Ammon's horn (tissue), 1 donor: ENCODE measurements at regions not wholly inside any gene's neighbourhood (a gene's known extent, or its start where the extent isn't known, plus 50 kb on each side); places are given as distances from the start of the nearest gene placed in this dataset.

Experiments used
- DNase-seq: peaks from one replicate; pipeline ENCODE4 v3.0.0-alpha.2; 2016; ENCODE audit warnings: low spot score

- DNase-seq = no peak
Measured at GRCh38 chr7:18153183-18153748, 125.6 kb upstream of the PRPS1L1 start.

GRCh38 chr7:18154726-18155125 lies 127.1 kb upstream of the PRPS1L1 start:
- no peak for DNase-seq

DNA sequence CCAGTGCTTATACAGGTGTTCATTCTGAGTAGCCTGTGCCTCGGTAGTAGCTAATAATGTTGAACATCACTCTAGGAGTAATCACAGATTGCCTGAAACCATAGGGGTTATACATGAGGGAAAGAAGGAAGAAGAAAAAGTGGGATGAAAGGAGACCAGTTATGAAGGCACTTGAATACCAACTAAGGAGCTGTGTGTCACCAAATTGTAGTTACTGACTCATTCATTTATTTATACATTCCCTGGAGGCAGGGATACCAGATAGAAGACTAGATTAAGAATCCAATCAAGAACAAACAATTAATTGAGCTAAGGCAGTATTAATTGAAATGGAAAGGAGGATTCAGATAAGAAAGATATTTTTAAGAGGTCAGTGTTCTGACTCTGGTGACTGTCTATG lies 129.6 kb upstream of the PRPS1L1 start:
- no peak for DNase-seq

- DNase-seq = no peak
Measured at GRCh38 chr7:18162657-18163056, 135.0 kb upstream of the PRPS1L1 start.

DNA sequence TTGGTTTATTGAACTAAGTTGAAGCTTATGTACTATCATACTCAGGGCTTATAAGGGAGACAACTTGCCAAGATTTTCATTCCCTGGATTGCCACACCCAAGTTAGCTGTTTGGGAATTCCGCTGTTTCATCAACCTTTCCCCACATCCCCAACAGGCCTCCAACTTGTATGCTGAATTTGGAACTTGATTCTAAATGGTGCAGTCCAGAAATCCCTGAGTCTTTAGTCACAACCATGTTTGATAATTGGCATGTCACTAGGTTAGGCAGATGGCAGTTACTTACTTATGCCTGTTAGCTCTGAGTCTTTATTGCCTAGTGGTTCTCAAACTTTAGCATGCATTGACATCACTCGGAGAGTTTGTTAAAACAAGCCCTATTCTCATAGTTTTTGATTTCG lies 135.4 kb upstream of the PRPS1L1 start:
- no peak for DNase-seq

DNA sequence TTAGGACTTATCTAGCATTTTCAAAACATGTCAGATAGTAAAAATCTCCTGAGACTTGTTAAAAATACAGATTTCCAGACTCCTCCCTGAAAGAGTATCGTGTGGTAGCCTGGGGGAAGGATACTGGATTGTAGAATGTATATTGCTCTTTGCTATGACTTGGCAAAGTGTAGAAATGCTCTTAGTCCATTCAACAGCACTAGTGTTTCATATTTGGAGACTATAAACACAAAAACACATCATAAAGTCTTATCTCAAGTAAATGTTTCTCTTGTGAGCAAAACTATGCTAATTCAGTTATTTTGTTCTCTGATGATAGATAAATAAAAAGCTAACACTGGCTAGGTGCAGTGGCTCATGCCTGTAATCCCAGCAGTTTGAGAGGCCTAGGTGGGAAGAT lies 137.5 kb upstream of the PRPS1L1 start:
- no peak for DNase-seq

- no peak for DNase-seq
Measured at GRCh38 chr7:18166002-18166401, 138.4 kb upstream of the PRPS1L1 start.

GRCh38 chr7:18167815-18168214 lies 140.2 kb upstream of the PRPS1L1 start:
- no peak for DNase-seq

DNA sequence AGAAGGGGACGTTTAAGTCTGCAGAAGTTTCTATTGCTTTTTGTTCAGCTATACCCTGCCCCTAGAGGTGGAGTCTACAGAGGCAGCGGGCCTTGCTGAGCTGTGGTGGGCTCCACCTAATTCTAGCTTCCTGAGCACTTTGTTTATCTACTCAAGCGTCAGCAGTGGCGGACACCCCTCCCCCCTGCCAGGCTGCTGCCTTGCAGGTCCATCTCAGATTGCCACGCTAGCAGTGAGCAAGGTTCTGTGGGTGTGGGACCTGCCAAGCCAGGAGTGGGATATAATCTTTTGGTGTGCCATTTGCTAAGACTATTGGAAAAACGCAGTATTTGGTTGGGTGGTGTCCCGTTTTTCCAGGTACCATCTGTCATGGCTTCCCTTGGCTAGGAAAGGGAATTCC lies 147.3 kb upstream of the PRPS1L1 start:
- no peak for DNase-seq

DNA sequence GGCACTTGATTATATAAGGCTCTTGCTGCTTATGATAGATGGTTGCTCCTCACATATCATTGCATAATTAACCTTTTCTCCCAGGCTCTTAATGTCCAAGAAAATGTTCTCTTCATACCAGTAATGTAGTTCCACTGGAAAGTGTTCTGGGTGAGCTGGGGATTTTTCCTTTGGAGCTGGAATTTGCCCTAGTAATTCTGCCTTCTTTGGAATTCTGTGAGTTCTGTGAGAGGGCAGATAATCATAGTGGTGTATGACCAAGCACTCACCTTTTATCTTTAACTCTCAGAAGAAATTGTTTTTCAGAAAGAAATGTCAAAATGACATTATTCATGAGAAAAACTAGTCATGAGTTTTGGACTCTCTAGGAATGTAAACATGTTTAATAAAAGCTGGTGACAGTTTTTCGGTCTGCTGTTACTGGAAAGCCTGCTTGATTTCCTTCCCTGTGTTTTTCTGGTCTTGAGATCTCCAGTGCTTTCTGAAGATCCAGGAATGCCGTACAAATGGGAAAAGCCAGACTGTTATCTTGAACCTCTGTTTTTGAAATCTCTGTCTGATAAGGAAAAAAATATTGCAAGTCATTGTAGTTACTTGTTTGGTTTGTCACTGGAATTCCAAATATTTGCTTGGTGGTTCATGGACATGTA lies 148.3 kb upstream of the PRPS1L1 start:
- DNase-seq = no peak

- no peak for DNase-seq
Measured at GRCh38 chr7:18177129-18177814, 149.6 kb upstream of the PRPS1L1 start.

- peak; percentile 42 for DNase-seq
Measured at GRCh38 chr7:18177815-18178660, 150.4 kb upstream of the PRPS1L1 start.

- DNase-seq = no peak
Measured at GRCh38 chr7:18179093-18179492, 151.4 kb upstream of the PRPS1L1 start.

DNA sequence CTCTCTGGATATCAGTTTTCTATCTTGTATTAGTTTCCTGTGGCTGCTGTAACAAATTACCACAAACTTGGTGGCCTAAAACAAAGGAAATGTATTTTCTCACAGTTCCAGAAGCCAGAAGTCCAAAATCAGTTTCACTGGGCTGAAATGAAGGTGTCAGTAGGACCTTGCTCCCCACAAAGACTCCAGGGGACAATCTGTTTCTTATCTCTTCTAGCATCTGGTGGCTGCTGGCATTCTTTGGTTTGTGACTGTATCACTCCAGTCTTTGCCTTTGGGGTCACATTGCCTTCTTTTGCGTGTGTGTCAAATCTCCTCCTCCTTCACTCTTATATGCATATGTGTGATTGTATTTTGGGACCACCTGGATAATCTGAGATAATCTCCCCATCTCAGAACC lies 153.0 kb upstream of the PRPS1L1 start:
- no peak for DNase-seq

- no peak for DNase-seq
Measured at GRCh38 chr7:18189500-18190126, 162.0 kb upstream of the PRPS1L1 start.

DNA sequence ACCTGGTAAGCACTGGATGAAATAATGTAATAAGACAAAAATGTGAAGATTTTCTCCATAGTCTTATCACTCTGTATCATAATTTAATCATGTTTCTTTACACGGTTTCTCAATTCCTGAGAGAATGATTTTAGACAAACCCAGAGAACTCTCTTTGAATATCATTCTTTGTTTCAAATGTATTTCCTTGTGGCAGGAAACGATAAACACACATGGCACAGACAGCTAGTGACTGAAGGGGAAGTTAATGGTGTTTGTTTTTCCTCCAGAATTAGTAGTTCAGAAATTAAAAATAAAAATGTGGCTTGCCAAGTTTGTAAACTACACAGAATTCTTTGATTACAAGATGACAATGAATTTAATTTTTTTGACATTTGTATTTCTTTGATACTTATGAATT lies 163.7 kb upstream of the PRPS1L1 start:
- no peak for DNase-seq

- DNase-seq = no peak
Measured at GRCh38 chr7:18191862-18192625, 164.4 kb upstream of the PRPS1L1 start.

GRCh38 chr7:18194616-18195015 lies 167.0 kb upstream of the PRPS1L1 start:
- DNase-seq = no peak

GRCh38 chr7:18196638-18197037 lies 169.0 kb upstream of the PRPS1L1 start:
- DNase-seq = no peak

DNA sequence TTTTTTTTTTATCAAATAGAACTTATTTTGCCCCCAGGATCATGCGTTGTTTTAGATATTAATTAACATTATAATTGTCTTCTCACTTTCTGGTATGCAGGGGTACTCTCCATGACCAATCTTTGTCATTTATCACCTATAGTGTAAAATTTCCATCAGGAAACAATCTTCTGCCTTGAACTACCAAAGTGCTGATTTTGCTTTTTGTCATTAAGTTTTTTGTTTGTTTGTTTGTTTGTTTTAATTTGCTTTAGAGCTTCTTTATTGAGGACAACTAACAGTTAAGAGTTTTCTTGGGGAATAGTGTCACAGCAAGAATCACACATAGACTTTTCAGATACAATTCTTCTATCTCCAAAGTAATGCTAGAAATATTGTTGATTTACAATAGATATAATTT lies 171.2 kb upstream of the PRPS1L1 start:
- no peak for DNase-seq

GRCh38 chr7:18200266-18200665 lies 172.6 kb upstream of the PRPS1L1 start:
- no peak for DNase-seq

- DNase-seq = no peak
Measured at GRCh38 chr7:18200855-18201254, 173.2 kb upstream of the PRPS1L1 start.
